Suprapubic skin (tissue), 4 donors: ENCODE measurements at regions not wholly inside any gene's neighbourhood (a gene's known extent, or its start where the extent isn't known, plus 50 kb on each side); places are given as distances from the start of the nearest gene placed in this dataset.

Source experiments
- DNase-seq, 2 donors: peaks; one replicate each; pipeline ENCODE4 v3.0.0-alpha.2; 2019; ENCODE audit warnings: low spot score in 2 of 2
- H3K27ac ChIP-seq: fragments of 200-600 bp; sonication (generic); one replicate; pipeline ENCODE4 v1.5.1; 2019
- H3K27me3 ChIP-seq: fragments of 200-600 bp; sonication (generic); one replicate; pipeline ENCODE4 v1.5.1; 2019
- H3K36me3 ChIP-seq: fragments of 200-600 bp; sonication (generic); one replicate; pipeline ENCODE4 v1.5.1; 2019
- H3K4me1 ChIP-seq: fragments of 200-600 bp; sonication (generic); one replicate; pipeline ENCODE4 v1.5.1; 2019
- H3K4me3 ChIP-seq: fragments of 200-600 bp; sonication (generic); one replicate; pipeline ENCODE4 v1.5.1; 2019; ENCODE audit warnings: mild to moderate bottlenecking
- H3K9me3 ChIP-seq: fragments of 200-600 bp; sonication (generic); one replicate; pipeline ENCODE4 v1.5.1; 2019
- CTCF ChIP-seq, 2 donors: fragments of 200-600 bp in 1 of 2; fragments of 450-650 bp in 1 of 2; sonication (generic) in 1 of 2; IDR thresholded peaks; one replicate each; pipeline ENCODE4 v1.5.1; 2016 to 2019; ENCODE audit warnings: antibody characterized with exemption in 2 of 2, mild to moderate bottlenecking in 1 of 2, moderate library complexity in 1 of 2
- EP300 ChIP-seq: sonication (generic); formaldehyde crosslinking; IDR thresholded peaks from one replicate; pipeline ENCODE4 v1.6.1; 2017; ENCODE audit warnings: antibody characterized with exemption
- POLR2A ChIP-seq, 2 donors: fragments of 450-650 bp; IDR thresholded peaks; one replicate each; pipeline ENCODE4 v1.6.1; 2017; ENCODE audit warnings: antibody characterized with exemption in 2 of 2, mild to moderate bottlenecking in 2 of 2, moderate library complexity in 2 of 2
- POLR2AphosphoS5 ChIP-seq, 3 donors: sonication (generic); formaldehyde crosslinking; IDR thresholded peaks; one replicate each; pipeline ENCODE4 v1.6.1; 2017; ENCODE audit warnings: antibody characterized with exemption in 3 of 3
- WGBS: methylation state at CpG from one replicate; pipeline ENCODE4 v1.1.5; 2018; 5-methylcytosine and 5-hydroxymethylcytosine counted together

GRCh38 chr2:107025869-107026380 lies 140.0 kb upstream of the ST6GAL2 start:
- Histone ChIP-seq H3K36me3 (no peaks in the 10 kb centered on the region), H3K4me3 (no peak overlapping the region), H3K27me3 (no peaks in the 10 kb centered on the region), H3K9me3 (no peaks in the 10 kb centered on the region), H3K27ac (no peak overlapping the region), H3K4me1 (no peaks in the 10 kb centered on the region)
- TF ChIP-seq POLR2A (IDR thresholded peaks at IDR 0.05) (no peak), EP300 (no peak), POLR2AphosphoS5 (IDR thresholded peaks at IDR 0.05) (no peak), CTCF (IDR thresholded peaks at IDR 0.05) (no peak)
- WGBS: 87% methylated on average over 8 of the region's 8 CpGs
- no peak for DNase-seq

- WGBS: 62% methylated on average over 1 of the region's 1 CpG
- Histone ChIP-seq H3K4me3 (no peak overlapping the region), H3K9me3 (no peaks in the 10 kb centered on the region), H3K36me3 (no peaks in the 10 kb centered on the region), H3K27ac (no peak overlapping the region), H3K4me1 (no peaks in the 10 kb centered on the region), H3K27me3 (no peaks in the 10 kb centered on the region)
- DNase-seq: no peak
- no peak for TF ChIP-seq EP300
- no peak for TF ChIP-seq CTCF (IDR thresholded peaks at IDR 0.05)
- TF ChIP-seq POLR2A (IDR thresholded peaks at IDR 0.05): no peak
- TF ChIP-seq POLR2AphosphoS5 (IDR thresholded peaks at IDR 0.05): no peak
Observed at GRCh38 chr2:107027205-107027604, 141.2 kb upstream of the ST6GAL2 start.

GRCh38 chr2:107027810-107028209 lies 141.8 kb upstream of the ST6GAL2 start:
- Histone ChIP-seq H3K36me3 (no peaks in the 10 kb centered on the region), H3K4me3 (no peak overlapping the region), H3K9me3 (no peaks in the 10 kb centered on the region), H3K27me3 (no peaks in the 10 kb centered on the region), H3K27ac (no peak overlapping the region), H3K4me1 (no peaks in the 10 kb centered on the region)
- TF ChIP-seq POLR2AphosphoS5 (IDR thresholded peaks at IDR 0.05): no peak
- no peak for TF ChIP-seq EP300
- no peak for TF ChIP-seq CTCF (IDR thresholded peaks at IDR 0.05)
- TF ChIP-seq POLR2A (IDR thresholded peaks at IDR 0.05): no peak
- DNase-seq: no peak

- Histone ChIP-seq H3K27ac (no peak overlapping the region), H3K36me3 (no peaks in the 10 kb centered on the region), H3K4me1 (no peaks in the 10 kb centered on the region), H3K27me3 (no peaks in the 10 kb centered on the region), H3K4me3 (no peak overlapping the region), H3K9me3 (no peaks in the 10 kb centered on the region)
- TF ChIP-seq POLR2A (IDR thresholded peaks at IDR 0.05) (no peak), POLR2AphosphoS5 (IDR thresholded peaks at IDR 0.05) (no peak), EP300 (no peak), CTCF (IDR thresholded peaks at IDR 0.05) (no peak)
- no peak for DNase-seq
- 10% methylated on average over 1 of the region's 1 CpG for WGBS
Observed at GRCh38 chr2:107028661-107029060, 142.7 kb upstream of the ST6GAL2 start.

GRCh38 chr2:107036293-107036692 lies 150.3 kb upstream of the ST6GAL2 start:
- no peak for DNase-seq
- no peaks in the 10 kb centered on the region for H3K27me3 ChIP-seq
- no peak for TF ChIP-seq EP300
- no peak for TF ChIP-seq CTCF (IDR thresholded peaks at IDR 0.05)
- TF ChIP-seq POLR2AphosphoS5 (IDR thresholded peaks at IDR 0.05): no peak
- TF ChIP-seq POLR2A (IDR thresholded peaks at IDR 0.05): no peak

More at GRCh38 chr2:107036293-107036692, 150.3 kb upstream of the ST6GAL2 start:
- no peaks in the 10 kb centered on the region for H3K4me1 ChIP-seq
- H3K36me3 ChIP-seq: no peaks in the 10 kb centered on the region
- H3K27ac ChIP-seq: no peak overlapping the region
- no peak overlapping the region for H3K4me3 ChIP-seq
- WGBS: 93% methylated on average over 5 of the region's 5 CpGs
- no peaks in the 10 kb centered on the region for H3K9me3 ChIP-seq
